HG03439 (cell line): ENCODE measurements at regions not wholly inside any gene's neighbourhood (a gene's known extent, or its start where the extent isn't known, plus 50 kb on each side); places are given as distances from the start of the nearest gene placed in this dataset.
"Not testable (repeated sequence)": the region's sequence is repeated elsewhere in the genome, so short reads cannot be mapped to it uniquely, and the experiment has no call there.

ENCODE experiments used
- ATAC-seq: cut with Tn5 transposase; IDR thresholded peaks from one replicate; pipeline ENCODE4 v1.9.1; 2021; ENCODE audit warnings: mild to moderate bottlenecking, moderate library complexity; ENCODE audit not compliant: unreplicated experiment

DNA sequence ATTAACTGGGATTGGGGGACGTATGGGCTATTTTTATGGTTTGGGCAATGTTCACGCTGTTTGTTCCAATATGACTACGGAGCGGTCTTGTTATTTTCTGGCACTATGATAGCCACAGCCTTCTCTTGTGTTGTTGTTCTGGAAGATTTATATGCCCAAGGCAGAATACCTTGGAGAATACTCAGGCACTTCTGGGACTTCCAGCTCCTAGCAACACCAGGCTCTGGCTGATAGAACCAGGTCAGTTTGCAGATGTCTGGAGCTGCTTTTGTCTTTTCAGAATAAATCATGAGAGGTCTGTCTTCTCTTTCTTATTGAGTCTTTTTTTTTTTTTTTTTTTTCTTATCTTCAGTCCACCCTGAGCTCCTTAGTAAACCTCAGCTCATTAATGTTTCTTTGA is 262.5 kb downstream of the MED10 start:
- no peak for ATAC-seq

DNA sequence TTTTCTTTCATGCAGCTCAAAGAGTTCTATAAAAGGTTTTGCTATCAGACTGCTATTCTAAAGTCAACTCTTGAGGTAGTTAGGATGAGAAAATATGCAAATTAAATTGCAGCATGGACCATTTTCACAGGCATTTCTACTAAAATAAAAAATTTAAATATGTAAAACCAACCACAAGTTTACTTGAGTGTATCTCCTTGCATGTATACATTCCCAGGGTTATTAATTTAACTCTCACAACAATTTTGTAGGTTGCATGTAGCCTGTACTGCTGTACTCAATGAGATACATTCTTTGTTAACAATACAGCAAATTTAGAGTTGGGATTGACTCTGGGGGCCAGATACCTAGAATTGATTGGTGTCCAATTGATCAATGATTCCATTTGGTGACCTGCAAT is 265.8 kb downstream of the MED10 start:
- ATAC-seq: no peak

DNA sequence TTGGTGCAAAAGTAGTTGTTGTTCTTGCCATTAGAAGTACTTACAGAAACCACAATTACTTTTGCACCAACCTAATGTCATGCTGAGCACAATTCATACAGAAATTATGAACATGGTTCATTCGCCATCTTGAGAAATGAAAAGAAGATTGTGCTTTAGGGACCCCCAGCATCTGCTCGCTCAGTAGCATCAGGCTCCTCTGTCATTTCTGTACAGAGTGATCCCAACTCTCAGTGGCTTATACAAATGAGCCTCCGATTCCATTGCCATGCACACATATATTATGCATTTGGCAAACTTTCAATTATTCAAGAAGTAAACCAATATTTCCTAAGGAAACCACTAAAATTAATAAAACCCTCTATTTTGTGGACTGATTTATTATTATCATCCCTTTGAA is 266.2 kb downstream of the MED10 start:
- no peak for ATAC-seq

DNA sequence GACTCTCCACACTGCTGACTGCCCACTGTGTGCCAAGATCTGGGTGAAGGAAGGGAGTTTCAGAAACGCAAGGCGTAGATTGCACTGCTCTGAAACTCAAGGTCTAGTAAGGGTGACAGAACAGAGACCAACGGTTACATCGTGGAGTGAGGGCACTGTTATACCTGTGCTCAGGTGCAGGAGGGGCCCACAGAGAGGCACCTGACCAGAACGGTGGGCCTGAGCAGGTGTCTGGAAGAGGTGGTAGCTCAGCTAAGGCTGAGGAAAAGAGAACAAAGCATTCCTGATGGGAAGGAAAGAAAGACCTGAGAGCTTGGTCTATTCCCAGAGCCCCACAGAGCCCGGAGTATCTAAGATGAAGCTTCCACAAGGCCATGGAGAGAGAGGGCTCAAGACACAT is 267.2 kb downstream of the MED10 start:
- ATAC-seq: no peak

DNA sequence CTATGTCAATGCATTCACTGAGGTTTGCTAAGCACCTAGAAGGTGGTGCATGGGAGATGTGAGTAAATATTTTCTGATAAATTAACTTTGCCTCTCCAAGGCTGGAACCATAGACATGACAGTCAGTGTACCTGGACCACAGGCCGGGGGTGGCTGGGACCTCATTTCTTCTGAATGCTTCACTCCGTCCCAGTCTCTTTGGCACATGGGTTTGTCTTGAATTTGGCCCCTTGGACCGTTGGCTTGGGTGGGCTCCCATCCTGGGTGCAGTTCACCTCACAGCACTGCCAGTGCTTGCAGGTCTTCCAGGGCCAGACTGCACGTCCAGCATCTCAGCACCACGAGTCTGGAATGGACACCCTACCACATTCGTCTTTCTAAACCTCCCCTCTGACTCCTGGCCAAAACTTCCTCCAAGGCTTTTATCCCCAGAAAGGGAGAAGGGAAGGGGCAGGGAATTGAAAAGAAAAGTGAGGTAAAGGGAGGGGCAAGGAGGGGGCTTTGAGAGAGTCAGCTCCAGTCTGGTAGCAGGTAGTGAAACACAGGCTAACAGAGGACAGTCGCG is 267.8 kb downstream of the MED10 start:
- no peak for ATAC-seq

DNA sequence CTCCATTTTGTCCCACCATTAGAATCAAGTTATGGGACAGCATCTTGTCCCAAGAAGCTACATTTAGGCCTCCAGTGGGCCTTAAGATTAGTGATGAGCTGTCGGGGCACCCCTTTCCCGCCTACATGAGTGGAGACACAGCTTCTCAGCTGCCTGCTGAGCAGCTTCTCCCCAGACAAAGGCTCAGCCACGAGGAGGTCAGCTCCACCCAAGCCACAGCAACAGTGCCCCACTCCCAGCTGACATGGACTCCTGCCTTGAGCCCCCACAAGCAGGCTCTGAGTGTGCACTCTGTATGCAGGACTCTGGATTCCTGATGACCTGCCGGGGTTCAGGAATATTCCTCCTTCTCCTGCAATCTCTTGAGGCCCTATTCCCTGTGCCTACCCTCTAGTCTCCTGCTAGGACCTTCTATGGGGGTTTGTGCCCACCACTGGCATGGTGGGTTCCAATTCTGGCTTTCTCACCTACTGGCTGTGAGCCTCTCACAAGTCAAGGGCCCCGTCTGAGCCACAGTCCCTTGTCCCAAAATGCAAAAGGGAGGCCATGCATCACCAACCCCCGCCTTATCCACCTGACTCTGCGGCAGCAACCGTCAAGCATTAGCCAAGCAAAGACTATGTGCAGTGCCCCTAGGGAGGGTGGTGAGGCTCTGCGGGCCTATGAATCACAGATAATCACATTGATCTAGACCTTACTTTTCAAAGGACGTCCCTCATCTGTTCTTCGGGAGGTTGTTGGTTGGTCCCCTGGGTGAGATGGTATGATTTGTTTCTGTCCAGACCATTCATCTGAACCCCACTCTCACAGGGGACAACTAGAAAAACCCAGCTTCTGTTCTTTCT is 269.1 kb downstream of the MED10 start:
- ATAC-seq: no peak

DNA sequence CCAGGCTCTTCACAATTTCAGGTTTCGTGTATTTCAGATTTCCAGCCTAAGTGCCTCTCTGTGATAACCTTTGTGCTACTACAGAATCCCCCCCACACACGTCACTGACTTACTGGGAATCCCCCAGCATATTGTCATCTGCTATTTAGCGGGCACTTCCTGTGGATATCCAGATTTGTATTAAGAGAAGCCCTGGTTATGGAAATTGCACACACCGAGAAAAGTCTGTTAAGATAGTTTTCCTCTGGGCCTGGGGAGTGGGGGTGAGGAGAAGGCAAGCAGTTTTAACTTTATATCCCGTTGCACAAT is 269.9 kb downstream of the MED10 start:
- ATAC-seq: no peak

DNA sequence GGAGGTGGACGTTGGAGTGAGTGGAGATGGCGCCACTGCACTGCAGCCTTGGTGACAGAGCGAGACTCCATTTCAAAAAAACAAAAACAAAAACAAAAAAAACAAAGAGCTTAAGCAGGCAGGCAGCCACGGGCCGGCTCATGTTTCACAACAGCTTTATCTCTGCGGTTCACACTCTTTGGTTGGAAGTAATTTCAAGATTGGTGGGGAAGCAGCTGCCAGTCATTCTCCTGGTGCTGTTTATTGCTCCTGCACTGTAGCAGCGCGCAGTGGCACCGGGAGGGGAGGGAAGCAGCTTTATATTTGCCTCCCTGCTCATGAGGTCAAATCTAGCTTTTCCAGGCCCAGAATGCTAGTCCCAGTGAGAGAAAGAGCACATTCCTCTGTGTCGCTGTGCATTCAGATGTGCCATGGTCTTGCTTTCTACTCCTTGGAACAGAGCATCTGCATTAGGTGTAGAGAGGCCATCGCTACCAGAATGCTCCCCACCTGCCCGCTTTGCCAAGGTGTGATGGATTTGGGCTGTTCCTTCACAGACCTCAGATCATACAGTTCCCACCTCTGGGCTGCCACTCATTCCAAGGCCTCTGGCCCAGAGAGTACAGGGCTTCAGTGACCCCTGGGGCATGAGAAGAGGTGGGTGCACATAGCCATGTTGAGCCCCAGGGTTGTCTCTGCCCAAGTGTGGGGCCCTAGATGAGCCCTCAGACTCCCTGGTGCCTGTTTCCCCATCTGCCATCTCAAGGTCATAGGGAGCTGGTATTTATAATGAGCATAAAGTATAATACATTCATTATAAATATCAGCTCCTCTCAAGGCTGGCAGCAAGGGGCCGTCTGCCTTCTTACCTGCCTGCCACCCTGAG is 270.4 kb downstream of the MED10 start:
- no peak for ATAC-seq

DNA sequence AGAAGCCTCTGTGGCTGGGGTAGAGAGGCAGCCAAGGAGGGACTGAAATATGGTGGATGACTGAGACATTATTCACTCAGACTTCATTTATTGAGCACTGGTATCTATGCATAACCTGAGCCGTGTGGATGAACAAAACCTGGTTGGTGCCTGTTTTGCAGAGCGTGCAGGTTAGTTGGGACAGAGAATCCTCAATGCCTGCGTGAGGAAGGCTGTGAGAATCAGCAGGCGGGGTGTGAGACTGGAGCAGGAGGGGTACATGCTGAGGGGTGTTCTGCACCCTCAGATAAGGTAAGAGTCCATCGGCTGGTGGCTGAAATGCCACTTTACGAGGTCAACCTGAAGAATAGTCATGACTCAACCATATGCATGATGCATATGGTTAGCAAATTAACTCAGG is 271.6 kb downstream of the MED10 start:
- no peak for ATAC-seq

DNA sequence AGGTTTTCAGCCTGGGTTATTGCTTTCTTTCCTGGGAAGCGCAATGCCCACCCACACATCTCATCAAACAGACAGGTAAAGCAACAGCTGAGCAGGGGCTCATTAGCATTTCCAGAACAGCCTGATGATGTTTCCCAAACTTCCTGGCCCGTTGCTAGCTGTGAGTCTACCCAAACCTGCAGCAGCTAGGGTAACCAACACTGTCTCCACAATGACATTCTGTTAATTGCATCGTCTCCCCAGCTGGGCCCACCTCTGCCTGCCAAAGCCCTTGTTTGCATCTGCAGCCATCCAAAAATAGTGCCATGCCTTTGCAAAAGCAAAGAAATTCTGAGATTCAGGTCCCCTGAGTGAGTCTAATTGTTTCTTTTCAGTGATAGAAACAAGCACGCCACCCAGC is 273.0 kb downstream of the MED10 start:
- no peak for ATAC-seq

DNA sequence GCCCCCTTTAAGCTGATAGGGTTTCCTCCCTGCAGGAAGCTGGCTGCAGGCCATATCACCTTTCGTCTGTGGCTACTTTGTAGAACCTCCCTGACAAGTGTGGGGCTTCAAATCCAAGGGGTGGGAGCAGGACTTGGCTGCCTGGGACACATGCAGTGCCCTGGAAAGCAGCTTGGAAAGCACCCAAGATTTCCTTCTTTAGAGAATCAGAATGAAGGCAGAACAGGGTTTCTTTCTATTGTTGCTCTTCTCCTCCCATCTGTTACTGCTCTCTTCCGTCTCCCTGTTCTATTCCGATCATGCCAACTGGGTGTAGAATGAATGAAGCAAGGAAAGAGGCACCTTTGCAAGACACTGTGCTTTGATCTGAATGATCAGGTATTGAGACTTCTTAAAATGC is 282.2 kb downstream of the MED10 start:
- no peak for ATAC-seq

DNA sequence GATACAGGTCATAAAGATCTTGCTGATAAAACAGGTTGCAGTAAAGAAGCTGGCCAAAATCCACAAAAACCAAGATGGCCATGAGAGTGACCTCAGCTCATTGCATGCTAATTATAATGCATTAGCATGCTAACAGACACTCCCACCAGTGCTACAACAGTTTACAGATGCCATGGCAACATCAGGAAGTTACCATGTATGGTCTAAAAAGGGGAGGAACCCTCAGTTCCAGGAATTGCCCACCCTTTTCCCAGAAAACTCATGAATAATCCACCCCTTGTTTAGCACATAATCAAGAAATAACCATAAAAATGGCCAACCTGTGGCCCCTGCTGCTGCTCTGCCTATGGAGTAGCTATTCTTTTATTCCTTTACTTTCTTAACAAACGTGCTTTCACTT is 284.2 kb downstream of the MED10 start:
- ATAC-seq: not testable (repeated sequence)

DNA sequence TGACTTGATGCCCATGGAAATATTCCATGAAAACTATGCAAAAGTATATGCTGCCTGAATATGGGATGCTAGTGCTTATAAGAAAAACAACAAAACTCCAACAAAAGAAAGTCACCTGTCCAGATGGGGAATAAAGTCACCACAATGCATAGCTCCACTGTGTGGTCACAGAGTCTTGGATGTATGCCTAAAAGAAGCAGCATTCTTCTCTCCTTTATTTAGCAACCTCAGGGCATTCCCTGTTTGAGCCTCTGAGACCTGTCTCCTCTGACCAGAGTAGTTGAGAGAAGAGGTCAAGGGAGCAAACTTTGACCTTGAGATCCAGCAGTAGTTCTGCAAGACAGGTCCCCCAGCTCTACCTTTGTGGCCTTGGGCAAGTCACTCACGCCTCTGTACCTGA is 287.5 kb downstream of the MED10 start:
- ATAC-seq: no peak

DNA sequence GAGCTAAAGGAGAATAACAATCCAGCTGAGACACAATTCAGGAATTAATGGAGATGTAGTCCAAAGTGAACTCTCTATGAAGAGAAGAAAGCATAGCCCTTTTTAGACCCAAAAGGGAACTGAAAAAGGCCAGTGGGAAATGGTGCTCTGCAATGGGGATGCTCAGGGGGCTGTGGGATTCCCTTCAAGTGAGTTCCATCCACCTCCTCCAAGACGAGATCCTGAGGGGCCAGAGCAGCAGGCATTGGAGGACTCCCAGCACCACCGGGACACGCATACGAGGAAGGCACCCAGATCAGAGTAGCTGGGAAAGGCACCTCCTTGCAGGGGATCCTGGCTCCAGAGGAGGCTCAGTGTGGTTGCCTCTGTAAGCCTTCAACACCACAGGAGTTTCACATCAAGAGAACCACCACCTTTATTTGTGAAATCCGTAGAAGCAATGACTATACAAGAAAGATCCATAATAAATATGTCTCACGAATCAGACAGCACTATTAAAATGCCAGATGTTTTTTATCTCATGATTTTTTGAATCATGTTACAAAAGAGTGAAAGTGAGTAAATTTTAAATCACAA is 288.2 kb downstream of the MED10 start:
- no peak for ATAC-seq

DNA sequence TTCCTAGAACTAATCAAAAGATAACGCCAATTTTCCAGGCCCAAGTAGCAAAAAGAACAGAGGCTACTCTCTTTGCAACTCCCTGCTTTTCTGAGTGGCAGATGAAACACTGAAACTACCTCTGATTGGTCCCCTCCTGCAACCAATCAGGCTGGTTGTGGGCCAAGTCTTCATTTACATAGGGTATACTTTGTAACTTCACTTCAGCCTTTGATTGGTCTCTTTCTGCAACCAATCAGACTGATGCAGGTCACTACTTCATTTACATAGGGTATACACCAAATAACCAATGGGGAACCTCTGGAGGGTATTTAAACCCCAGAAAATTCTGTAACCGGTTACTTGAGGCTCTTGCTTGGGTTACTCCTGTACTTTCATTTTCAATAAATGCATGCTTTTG is 289.6 kb downstream of the MED10 start:
- ATAC-seq: no peak

DNA sequence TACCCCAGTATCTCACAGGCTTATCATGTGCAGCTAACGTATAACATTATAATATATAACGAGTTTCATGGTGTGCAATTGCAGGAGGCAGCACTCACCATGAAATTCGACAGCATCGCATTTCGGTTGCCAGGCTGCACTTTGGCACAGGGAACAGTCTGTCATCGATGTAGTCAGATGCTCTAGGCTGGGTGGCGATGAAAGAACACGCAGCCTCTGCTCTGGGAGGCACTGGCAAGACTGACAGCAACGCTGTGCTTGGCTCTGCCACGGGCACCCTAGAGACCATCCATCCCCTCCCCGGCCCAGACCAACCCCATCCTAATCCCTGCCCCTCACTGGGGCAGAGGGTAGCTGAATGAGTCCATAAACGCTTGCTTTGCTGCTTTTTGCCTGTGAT is 290.8 kb downstream of the MED10 start:
- ATAC-seq: no peak

DNA sequence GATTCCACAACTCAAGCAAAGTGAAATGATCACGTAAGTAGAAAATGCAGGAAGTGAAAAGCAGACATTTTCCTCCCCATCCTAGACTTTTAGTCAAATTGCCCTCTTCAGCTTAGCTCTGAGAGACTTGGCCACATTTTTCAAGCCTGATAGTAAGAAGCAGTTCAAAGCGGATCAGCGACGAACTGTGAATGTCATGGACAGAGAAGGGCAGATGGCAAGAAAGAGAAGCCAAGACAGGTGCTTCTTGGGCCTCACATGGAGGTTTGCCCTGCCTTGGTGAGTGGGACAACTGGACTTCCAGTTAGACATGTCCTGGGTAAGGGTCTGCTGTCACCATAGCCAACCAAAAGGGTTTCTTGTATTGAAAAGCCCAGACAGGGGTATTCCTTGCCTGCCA is 291.5 kb downstream of the MED10 start:
- ATAC-seq: no peak

DNA sequence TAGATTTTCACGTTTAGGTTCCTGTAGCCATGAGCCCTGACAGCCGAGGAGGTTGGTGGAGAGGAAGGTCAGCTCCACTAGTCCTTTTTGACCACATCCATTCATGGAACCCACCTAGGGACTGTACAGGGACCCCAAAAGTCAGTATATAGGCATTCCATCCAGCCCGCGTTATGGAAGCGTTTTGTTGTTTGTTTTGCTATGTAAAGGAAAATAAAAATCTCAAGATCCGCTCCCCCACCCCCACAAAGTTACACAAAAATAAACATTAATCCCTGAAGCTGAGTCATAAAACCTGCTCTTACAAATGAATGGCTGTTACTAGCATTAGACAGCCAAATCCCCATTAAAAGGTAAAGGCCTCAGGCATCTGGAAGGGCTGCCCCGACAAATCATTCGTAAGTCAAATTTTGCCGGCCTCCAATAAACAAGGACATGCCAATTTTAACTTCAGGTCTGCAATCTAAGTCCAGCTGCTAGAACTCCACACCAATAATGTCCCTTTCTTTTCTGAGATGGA is 292.9 kb downstream of the MED10 start:
- ATAC-seq: no peak

DNA sequence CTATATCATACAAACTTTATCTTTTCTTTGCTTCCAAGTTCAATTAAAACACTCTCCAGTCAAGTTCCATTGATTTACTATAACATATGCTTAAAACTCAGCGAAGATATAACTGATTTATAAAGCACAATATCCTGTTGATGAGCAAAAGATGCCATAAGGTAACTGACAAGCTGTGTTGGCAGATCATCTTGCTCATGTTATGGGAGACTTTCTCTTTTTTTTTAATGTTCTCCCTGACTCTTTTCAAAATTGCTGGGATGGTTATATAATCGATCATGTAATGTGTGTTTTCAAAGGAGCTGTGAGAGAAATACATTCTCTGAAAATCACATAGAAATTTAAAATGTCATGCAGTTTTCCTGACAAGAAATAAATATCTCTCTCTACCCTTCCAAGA is 293.5 kb downstream of the MED10 start:
- ATAC-seq: no peak

DNA sequence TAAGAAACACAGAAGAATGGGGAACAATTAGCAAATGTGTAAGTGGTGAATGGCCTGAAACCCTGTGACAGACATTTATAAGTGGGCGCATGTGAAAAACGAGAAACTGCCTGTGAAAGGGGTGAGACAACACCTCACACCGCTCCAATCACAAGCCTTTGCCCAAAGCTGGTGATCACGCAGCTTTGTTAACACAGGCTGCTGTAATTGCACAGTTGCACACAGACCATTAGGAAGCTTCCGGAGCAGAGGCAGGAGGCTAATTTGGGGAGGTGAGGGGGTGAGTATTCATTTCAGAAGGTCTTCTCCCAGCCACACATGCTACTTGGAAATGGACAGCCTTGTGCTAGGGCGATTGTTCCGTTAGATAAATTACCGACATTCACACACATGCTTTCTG is 294.0 kb downstream of the MED10 start:
- no peak for ATAC-seq

DNA sequence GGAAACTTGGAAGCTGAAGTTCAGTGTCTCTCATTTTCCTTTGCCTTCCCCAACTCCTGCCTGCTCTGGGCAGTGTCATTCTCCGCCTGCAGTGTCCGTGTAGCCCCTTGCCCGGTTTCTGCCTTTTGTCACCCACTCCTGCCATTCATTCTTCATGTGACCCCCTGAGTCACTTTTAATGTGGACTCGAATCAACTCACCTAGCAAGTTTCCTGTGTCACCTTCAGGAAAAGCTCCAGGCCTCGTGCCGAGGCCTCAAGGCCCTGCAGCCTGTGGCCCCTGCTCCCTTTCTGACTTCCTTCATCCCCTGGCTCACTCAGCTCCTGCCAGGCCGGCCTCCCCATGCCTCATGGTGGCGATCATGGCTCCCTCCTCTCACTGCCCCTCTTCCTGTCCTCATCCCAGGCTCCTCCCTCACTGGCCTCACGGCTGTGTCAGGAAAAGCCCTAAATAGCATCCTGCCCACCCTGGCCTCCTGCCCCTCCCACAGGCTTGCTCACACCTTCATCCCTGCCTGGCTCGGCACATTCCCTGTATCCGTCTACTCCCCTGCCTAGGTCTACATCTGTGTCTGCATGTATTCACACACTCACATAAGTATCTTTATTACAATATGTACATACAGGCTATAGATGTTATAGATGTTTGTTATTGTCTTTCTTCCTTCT is 294.9 kb downstream of the MED10 start:
- ATAC-seq: no peak
